Epithelial cell of proximal tubule (primary cell): ENCODE measurements at regions not wholly inside any gene's neighbourhood (a gene's known extent, or its start where the extent isn't known, plus 50 kb on each side); places are given as distances from the start of the nearest gene placed in this dataset.

Experiments used
- DNase-seq: peaks from one replicate; pipeline ENCODE4 v3.0.0-alpha.2; 2011; ENCODE audit warnings: low read depth
- H3K4me3 ChIP-seq: 2 replicates; pipeline ENCODE4 v1.5.1; 2011; ENCODE audit warnings: low read depth, mild to moderate bottlenecking, low read length
- TF ChIP-seq, protein P1 (sequence below): conservative IDR thresholded peaks from 2 replicates; pipeline ENCODE4 v1.5.1; 2012; ENCODE audit warnings: low read depth, mild to moderate bottlenecking, low read length

DNA sequence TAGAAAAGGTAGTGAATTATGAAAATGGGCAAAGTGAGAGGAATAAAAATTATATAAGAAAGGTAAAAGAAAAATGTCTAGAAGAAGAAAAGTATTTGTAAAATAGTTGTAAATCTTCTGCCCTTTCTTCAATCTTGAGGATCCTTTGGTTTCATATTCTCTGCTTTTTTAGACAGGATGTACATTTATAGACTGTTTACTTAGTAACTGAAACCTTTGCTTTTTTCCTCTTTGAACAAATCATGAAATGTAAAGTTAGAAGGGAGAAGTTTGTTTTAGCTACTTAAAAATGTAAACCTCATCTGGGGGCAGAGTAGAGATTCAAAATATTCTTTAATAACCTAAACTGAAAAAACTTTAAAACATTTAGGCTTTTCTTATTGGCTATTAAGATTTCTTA is 150.4 kb upstream of the ITGA4 start:
- no peak overlapping the region for H3K4me3 ChIP-seq
- TF ChIP-seq, protein P1, sequence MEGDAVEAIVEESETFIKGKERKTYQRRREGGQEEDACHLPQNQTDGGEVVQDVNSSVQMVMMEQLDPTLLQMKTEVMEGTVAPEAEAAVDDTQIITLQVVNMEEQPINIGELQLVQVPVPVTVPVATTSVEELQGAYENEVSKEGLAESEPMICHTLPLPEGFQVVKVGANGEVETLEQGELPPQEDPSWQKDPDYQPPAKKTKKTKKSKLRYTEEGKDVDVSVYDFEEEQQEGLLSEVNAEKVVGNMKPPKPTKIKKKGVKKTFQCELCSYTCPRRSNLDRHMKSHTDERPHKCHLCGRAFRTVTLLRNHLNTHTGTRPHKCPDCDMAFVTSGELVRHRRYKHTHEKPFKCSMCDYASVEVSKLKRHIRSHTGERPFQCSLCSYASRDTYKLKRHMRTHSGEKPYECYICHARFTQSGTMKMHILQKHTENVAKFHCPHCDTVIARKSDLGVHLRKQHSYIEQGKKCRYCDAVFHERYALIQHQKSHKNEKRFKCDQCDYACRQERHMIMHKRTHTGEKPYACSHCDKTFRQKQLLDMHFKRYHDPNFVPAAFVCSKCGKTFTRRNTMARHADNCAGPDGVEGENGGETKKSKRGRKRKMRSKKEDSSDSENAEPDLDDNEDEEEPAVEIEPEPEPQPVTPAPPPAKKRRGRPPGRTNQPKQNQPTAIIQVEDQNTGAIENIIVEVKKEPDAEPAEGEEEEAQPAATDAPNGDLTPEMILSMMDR = no peak
- no peak for DNase-seq

DNA sequence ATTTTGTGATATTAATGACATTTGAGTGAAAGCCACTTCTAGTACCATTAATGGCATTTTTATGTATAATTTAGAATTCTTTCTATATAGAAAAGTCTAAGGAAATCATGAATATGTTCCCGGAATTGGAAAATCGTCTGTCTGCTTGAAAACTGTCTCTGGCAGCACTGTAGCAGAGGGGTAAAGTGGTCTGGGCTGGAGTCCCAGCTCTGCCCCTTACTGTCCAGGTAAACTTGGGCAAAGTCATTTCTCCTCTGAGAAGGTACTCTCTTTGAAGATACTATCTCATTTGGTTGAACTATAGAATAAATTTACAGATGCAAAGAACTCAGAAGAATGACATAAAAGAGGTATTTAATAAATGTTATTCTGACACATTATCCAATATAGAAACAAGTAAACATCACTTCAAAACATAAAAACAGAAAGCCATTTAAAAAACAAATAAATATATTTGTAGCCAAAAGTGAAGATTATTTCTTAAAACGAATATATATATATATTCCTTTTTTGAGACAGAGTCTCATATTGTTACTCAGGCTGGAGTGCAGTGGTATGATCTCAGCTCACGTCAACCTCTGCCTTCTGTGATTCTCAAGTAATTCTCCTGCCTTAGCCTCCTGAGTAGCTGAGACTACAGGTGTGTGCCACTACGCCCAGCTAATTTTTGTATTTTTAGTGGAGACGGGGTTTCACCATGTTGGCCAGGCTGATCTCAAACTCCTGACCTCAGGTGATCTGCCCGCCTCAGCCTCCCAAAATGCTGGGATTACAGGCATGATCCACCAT is 149.8 kb upstream of the ITGA4 start:
- no peak overlapping the region for H3K4me3 ChIP-seq
- no peak for DNase-seq
- TF ChIP-seq, protein P1 = no peak

DNA sequence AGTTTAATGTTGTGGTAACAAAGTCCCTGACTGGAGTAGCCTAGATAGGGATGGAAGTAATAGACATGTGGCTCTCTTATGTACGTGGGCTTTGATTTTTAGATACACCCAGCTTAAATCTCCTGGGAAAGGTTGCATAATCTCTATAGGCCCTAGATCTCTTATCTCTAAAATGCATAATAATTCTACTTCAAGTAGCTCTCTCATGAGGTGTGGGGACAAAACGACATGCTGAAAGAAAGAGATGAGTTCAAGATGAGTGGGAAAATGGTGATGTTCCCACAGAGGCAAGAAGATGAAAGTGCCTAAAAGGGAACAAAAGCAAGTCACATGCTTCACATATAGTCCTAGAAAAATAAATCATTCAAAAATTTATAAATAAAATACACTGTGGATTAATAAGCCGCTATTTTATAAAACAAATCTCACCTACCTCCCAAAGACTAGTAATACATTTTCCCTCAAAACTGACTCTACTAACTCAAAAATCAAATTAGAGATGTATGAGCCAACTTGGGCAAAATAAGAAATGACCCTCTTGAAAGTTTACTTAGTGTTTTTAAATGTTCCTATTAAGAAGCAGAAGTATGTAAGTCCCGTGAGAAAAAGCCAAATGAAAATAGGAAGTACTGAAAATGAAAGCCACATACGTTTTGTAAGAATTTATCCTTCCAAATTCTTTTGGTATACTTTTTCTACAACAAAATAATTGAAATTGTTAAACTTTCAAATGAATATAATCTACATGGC is 148.2 kb upstream of the ITGA4 start:
- no peak for DNase-seq
- no peak overlapping the region for H3K4me3 ChIP-seq
- TF ChIP-seq, protein P1 = no peak

DNA sequence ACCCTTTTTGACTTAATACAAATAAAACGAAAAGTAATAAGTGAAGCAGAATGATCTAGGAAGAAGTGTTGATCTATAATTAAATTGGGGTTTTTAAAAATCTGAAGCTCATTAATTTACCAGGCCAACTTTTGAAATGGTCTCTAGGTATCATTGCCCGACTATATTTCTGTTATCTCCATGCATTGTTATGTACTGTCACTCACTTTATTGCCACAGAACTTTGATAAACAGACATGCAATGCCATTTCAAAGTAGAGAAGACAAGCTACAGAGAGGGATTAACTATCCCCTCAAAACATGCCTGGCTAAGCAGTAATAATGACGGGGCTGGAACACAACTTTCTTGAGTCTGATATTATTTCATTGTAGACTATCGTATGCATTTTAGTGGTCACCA is 147.6 kb upstream of the ITGA4 start:
- DNase-seq = no peak
- no peak overlapping the region for H3K4me3 ChIP-seq
- TF ChIP-seq, protein P1 = no peak

DNA sequence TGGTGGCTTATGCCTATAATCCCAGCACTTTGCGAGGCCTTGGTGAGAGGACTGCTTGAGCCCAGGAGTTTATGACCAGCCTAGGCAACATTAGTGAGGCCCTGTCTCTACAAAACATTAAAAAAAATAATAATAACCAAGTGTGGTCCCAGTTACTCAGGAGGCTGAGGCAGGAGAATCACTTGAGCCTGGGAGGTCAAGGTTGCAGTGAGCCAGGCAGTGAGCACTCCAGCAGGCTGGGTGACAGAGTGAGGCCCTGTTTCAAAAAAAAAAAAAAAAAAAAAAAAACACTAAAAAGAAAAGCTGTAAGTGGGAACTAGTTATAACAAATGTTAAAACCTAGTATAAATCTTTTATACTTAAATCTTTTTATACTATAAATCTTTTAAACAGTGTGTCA is 146.2 kb upstream of the ITGA4 start:
- TF ChIP-seq, protein P1 = no peak
- DNase-seq = no peak
- no peak overlapping the region for H3K4me3 ChIP-seq

DNA sequence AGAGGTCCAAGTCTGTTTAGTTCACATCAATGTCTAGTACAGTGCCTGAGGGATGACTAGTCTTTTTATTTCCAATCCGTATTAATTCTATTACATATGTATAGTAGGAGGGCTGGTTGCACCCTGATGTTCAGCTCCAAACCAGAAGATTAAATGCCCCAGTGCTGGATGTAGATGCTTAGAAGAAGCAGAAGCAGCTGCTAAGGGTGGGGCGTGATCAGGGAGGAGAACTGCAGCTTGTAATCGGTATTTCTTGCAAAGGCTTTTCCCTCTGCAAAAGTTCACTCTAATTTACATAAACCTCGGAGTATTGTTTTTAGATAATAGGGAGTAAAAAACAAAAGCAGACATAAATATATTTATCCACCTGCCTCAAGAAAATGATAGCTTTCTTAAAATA is 145.3 kb upstream of the ITGA4 start:
- no peak for DNase-seq
- TF ChIP-seq, protein P1 = no peak
- H3K4me3 ChIP-seq = no peak overlapping the region

DNA sequence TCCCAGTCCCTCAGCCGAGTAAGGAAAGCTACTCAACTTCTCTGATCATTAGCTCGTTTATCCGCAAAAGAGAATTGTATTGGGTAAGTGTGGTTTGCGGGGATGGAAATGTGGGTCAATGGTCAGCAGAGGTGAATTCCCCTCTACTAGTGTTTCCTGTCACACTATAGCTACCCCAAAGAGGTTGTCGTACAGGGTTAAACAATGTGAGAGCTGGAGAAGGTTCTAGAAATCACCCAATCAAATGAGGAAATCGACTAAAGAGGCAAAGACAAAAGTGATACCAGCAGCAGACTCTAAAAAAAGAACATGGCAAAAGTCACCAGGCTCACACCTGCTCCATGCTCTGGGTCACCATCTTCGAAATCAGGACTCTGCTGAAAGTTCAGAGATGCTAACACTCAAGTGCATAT is 144.7 kb upstream of the ITGA4 start:
- no peak overlapping the region for H3K4me3 ChIP-seq
- no peak for DNase-seq
- TF ChIP-seq, protein P1 = no peak
